ENCODE measurements at regions not wholly inside any gene's neighbourhood (a gene's known extent, or its start where the extent isn't known, plus 50 kb on each side); places are given as distances from the start of the nearest gene placed in this dataset.

- Histone ChIP-seq H3K27me3 (ENCODE audit: control insufficient read depth in 2 of 2, insufficient read depth in 2 of 2, low read length in 2 of 2) (no peaks in the 10 kb centered on the region), H3K9me3 (ENCODE audit: control insufficient read depth in 2 of 3, low read length in 3 of 3) (no peaks in the 10 kb centered on the region), H3K36me3 (ENCODE audit: control insufficient read depth in 2 of 3, insufficient read depth in 3 of 3, low read length in 3 of 3) (no peaks in the 10 kb centered on the region), H3K4me3 (ENCODE audit: low read length) (no peak overlapping the region), H3K4me1 (ENCODE audit: control insufficient read depth in 2 of 2, insufficient read depth in 2 of 2, low read length in 2 of 2) (no peaks in the 10 kb centered on the region), H3K27ac (ENCODE audit: low read depth, low read length) (no peak overlapping the region)
- H3K9me3 Mint-ChIP-seq: peaks cover 0 to 14% (median 0%) of the 10 kb centered on the region in 11 donors
- ATAC-seq (no peak), DNase-seq (no peak)
- H3K27ac Mint-ChIP-seq: no peak overlapping the region
- ChIA-PET CTCF (no interaction called here), POLR2A (no interaction called here)
- intact Hi-C loops (cut with micrococcal nuclease): no loop called here
- no peaks in the 10 kb centered on the region for H3K4me1 Mint-ChIP-seq
- H3K27me3 Mint-ChIP-seq: no peaks in the 10 kb centered on the region
- H3K4me3 Mint-ChIP-seq: no peak overlapping the region
- H3K36me3 Mint-ChIP-seq: no peaks in the 10 kb centered on the region
These were observed 434.2 kb upstream of the AMOT start for GRCh38 chrX:113274791-113275190.

GRCh38 chrX:113274345-113274744, 433.7 kb upstream of the AMOT start:
- H3K4me3 ChIP-seq (ENCODE audit: low read length): no peak overlapping the region
- H3K27me3 ChIP-seq (ENCODE audit: control insufficient read depth in 2 of 2, insufficient read depth in 2 of 2, low read length in 2 of 2): no peaks in the 10 kb centered on the region
- Mint-ChIP-seq H3K27ac (no peak overlapping the region), H3K36me3 (no peaks in the 10 kb centered on the region), H3K27me3 (no peaks in the 10 kb centered on the region), H3K4me1 (no peaks in the 10 kb centered on the region), H3K9me3 (peaks cover 0 to 14% (median 0%) of the 10 kb centered on the region in 11 donors), H3K4me3 (no peak overlapping the region)
- ChIA-PET POLR2A (no interaction called here), CTCF (no interaction called here)
- H3K9me3 ChIP-seq (ENCODE audit: control insufficient read depth in 2 of 3, low read length in 3 of 3): no peaks in the 10 kb centered on the region
- no peak overlapping the region for H3K27ac ChIP-seq (ENCODE audit: low read depth, low read length)
- H3K36me3 ChIP-seq (ENCODE audit: control insufficient read depth in 2 of 3, insufficient read depth in 3 of 3, low read length in 3 of 3): no peaks in the 10 kb centered on the region
- ATAC-seq (no peak), DNase-seq (no peak)
- intact Hi-C loops (cut with micrococcal nuclease): no loop called here
- H3K4me1 ChIP-seq (ENCODE audit: control insufficient read depth in 2 of 2, insufficient read depth in 2 of 2, low read length in 2 of 2): no peaks in the 10 kb centered on the region

- ATAC-seq (no peak), DNase-seq (no peak)
- Histone ChIP-seq H3K4me3 (ENCODE audit: low read length) (no peak overlapping the region), H3K27ac (ENCODE audit: low read depth, low read length) (no peak overlapping the region), H3K9me3 (ENCODE audit: control insufficient read depth in 2 of 3, low read length in 3 of 3) (no peaks in the 10 kb centered on the region), H3K27me3 (ENCODE audit: control insufficient read depth in 2 of 2, insufficient read depth in 2 of 2, low read length in 2 of 2) (no peaks in the 10 kb centered on the region), H3K4me1 (ENCODE audit: control insufficient read depth in 2 of 2, insufficient read depth in 2 of 2, low read length in 2 of 2) (no peaks in the 10 kb centered on the region), H3K36me3 (ENCODE audit: control insufficient read depth in 2 of 3, insufficient read depth in 3 of 3, low read length in 3 of 3) (no peaks in the 10 kb centered on the region)
- intact Hi-C loops (cut with micrococcal nuclease): no loop called here
- no peak overlapping the region for H3K27ac Mint-ChIP-seq
- H3K9me3 Mint-ChIP-seq: peaks cover 0 to 7% (median 0%) of the 10 kb centered on the region in 11 donors
- no peak overlapping the region for H3K4me3 Mint-ChIP-seq
- H3K36me3 Mint-ChIP-seq: no peaks in the 10 kb centered on the region
- CTCF ChIA-PET: no interaction called here
- no peaks in the 10 kb centered on the region for H3K4me1 Mint-ChIP-seq
- POLR2A ChIA-PET: no interaction called here
- no peaks in the 10 kb centered on the region for H3K27me3 Mint-ChIP-seq
These were observed 428.6 kb upstream of the AMOT start for GRCh38 chrX:113269203-113269602.

- no peak overlapping the region for H3K4me3 Mint-ChIP-seq
- no peaks in the 10 kb centered on the region for H3K36me3 Mint-ChIP-seq
- Histone ChIP-seq H3K27me3 (ENCODE audit: control insufficient read depth in 2 of 2, insufficient read depth in 2 of 2, low read length in 2 of 2) (no peaks in the 10 kb centered on the region), H3K36me3 (ENCODE audit: control insufficient read depth in 2 of 3, insufficient read depth in 3 of 3, low read length in 3 of 3) (no peaks in the 10 kb centered on the region), H3K4me3 (ENCODE audit: low read length) (no peak overlapping the region), H3K27ac (ENCODE audit: low read depth, low read length) (no peak overlapping the region), H3K4me1 (ENCODE audit: control insufficient read depth in 2 of 2, insufficient read depth in 2 of 2, low read length in 2 of 2) (no peaks in the 10 kb centered on the region), H3K9me3 (ENCODE audit: control insufficient read depth in 2 of 3, low read length in 3 of 3) (no peaks in the 10 kb centered on the region)
- H3K9me3 Mint-ChIP-seq: peaks cover 0 to 5% (median 2%) of the 10 kb centered on the region in 11 donors
- ChIA-PET CTCF (no interaction called here), POLR2A (no interaction called here)
- intact Hi-C loops (cut with micrococcal nuclease): no loop called here
- H3K27me3 Mint-ChIP-seq: no peaks in the 10 kb centered on the region
- no peaks in the 10 kb centered on the region for H3K4me1 Mint-ChIP-seq
- DNase-seq (no peak), ATAC-seq (no peak)
- no peak overlapping the region for H3K27ac Mint-ChIP-seq
These were observed 419.8 kb upstream of the AMOT start for GRCh38 chrX:113260474-113260873.

- H3K4me3 Mint-ChIP-seq: no peak overlapping the region
- CTCF ChIA-PET: no interaction called here
- Histone ChIP-seq H3K9me3 (ENCODE audit: control insufficient read depth in 2 of 3, low read length in 3 of 3) (no peaks in the 10 kb centered on the region), H3K36me3 (ENCODE audit: control insufficient read depth in 2 of 3, insufficient read depth in 3 of 3, low read length in 3 of 3) (no peaks in the 10 kb centered on the region), H3K4me3 (ENCODE audit: low read length) (no peak overlapping the region), H3K27ac (ENCODE audit: low read depth, low read length) (no peak overlapping the region), H3K4me1 (ENCODE audit: control insufficient read depth in 2 of 2, insufficient read depth in 2 of 2, low read length in 2 of 2) (no peaks in the 10 kb centered on the region), H3K27me3 (ENCODE audit: control insufficient read depth in 2 of 2, insufficient read depth in 2 of 2, low read length in 2 of 2) (no peaks in the 10 kb centered on the region)
- intact Hi-C loops (cut with micrococcal nuclease): no loop called here
- ATAC-seq (no peak), DNase-seq (no peak)
- POLR2A ChIA-PET: no interaction called here
- peaks cover 0 to 1% (median 0%) of the 10 kb centered on the region in 7 donors for H3K4me1 Mint-ChIP-seq
- peaks cover 0 to 6% (median 0%) of the 10 kb centered on the region in 11 donors for H3K9me3 Mint-ChIP-seq
- H3K27ac Mint-ChIP-seq: no peak overlapping the region
- no peaks in the 10 kb centered on the region for H3K27me3 Mint-ChIP-seq
- H3K36me3 Mint-ChIP-seq: no peaks in the 10 kb centered on the region
These were observed 381.7 kb upstream of the AMOT start for GRCh38 chrX:113222305-113222704.

GRCh38 chrX:113212052-113212451, 371.4 kb upstream of the AMOT start:
- CTCF ChIA-PET: no interaction called here
- POLR2A ChIA-PET: no interaction called here
- peaks cover 0 to 12% (median 2%) of the 10 kb centered on the region in 11 donors for H3K9me3 Mint-ChIP-seq
- intact Hi-C loops (cut with micrococcal nuclease): no loop called here
- DNase-seq (no peak), ATAC-seq (no peak)
- H3K27me3 Mint-ChIP-seq: no peaks in the 10 kb centered on the region
- H3K4me1 ChIP-seq (ENCODE audit: control insufficient read depth in 2 of 2, insufficient read depth in 2 of 2, low read length in 2 of 2): no peaks in the 10 kb centered on the region
- no peak overlapping the region for H3K27ac Mint-ChIP-seq
- H3K27ac ChIP-seq (ENCODE audit: low read depth, low read length): no peak overlapping the region
- no peak overlapping the region for H3K4me3 Mint-ChIP-seq
- H3K4me3 ChIP-seq (ENCODE audit: low read length): no peak overlapping the region
- no peaks in the 10 kb centered on the region for H3K4me1 Mint-ChIP-seq
- no peaks in the 10 kb centered on the region for H3K27me3 ChIP-seq (ENCODE audit: control insufficient read depth in 2 of 2, insufficient read depth in 2 of 2, low read length in 2 of 2)
- no peaks in the 10 kb centered on the region for H3K36me3 ChIP-seq (ENCODE audit: control insufficient read depth in 2 of 3, insufficient read depth in 3 of 3, low read length in 3 of 3)
- H3K36me3 Mint-ChIP-seq: no peaks in the 10 kb centered on the region
- H3K9me3 ChIP-seq (ENCODE audit: control insufficient read depth in 2 of 3, low read length in 3 of 3): no peaks in the 10 kb centered on the region

DNA sequence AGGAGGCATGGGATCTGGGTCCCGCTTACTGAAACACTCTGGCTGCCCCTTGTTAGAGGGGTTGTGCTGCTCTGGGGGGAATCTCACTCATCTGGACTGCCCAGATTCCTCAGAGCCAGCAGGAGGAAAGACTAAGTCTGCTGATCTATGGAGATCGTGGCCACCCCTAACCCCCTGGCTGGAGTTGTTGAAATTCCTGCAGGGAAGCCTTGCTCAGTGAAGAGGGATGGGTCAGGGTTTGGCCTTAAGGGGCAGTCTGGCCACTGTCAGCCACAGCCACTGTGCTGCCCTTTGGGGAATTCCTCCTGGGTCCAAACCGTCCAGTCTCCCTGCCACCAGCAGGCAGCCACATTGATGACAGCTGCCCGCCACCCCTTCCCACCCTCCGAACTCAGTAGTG, 362.0 kb upstream of the AMOT start:
- intact Hi-C loops (cut with micrococcal nuclease): no loop called here
- H3K27ac Mint-ChIP-seq: no peak overlapping the region
- Histone ChIP-seq H3K4me1 (ENCODE audit: control insufficient read depth in 2 of 2, insufficient read depth in 2 of 2, low read length in 2 of 2) (no peaks in the 10 kb centered on the region), H3K4me3 (ENCODE audit: low read length) (no peak overlapping the region), H3K9me3 (ENCODE audit: control insufficient read depth in 2 of 3, low read length in 3 of 3) (no peaks in the 10 kb centered on the region), H3K27me3 (ENCODE audit: control insufficient read depth in 2 of 2, insufficient read depth in 2 of 2, low read length in 2 of 2) (no peaks in the 10 kb centered on the region), H3K27ac (ENCODE audit: low read depth, low read length) (no peak overlapping the region), H3K36me3 (ENCODE audit: control insufficient read depth in 2 of 3, insufficient read depth in 3 of 3, low read length in 3 of 3) (no peaks in the 10 kb centered on the region)
- H3K4me3 Mint-ChIP-seq: no peak overlapping the region
- ChIA-PET POLR2A (no interaction called here), CTCF (no interaction called here)
- H3K4me1 Mint-ChIP-seq: no peaks in the 10 kb centered on the region
- DNase-seq: no peak
- H3K27me3 Mint-ChIP-seq: no peaks in the 10 kb centered on the region
- H3K36me3 Mint-ChIP-seq: no peaks in the 10 kb centered on the region
- peaks cover 0 to 13% (median 5%) of the 10 kb centered on the region in 11 donors for H3K9me3 Mint-ChIP-seq
- no peak for ATAC-seq
